DMS 273 (cell line): ENCODE measurements at regions not wholly inside any gene's neighbourhood (a gene's known extent, or its start where the extent isn't known, plus 50 kb on each side); places are given as distances from the start of the nearest gene placed in this dataset.

Source experiments
- DNase-seq: peaks from one replicate; lab custom pipeline; 2025; ENCODE audit not compliant: unreplicated experiment; lab: John Stamatoyannopoulos, UW

- DNase-seq = no peak
Measured at GRCh38 chr3:9301091-9301490, 51.6 kb upstream of the SRGAP3 start.

- DNase-seq = no peak
Measured at GRCh38 chr3:9301798-9302197, 52.4 kb upstream of the SRGAP3 start.

DNA sequence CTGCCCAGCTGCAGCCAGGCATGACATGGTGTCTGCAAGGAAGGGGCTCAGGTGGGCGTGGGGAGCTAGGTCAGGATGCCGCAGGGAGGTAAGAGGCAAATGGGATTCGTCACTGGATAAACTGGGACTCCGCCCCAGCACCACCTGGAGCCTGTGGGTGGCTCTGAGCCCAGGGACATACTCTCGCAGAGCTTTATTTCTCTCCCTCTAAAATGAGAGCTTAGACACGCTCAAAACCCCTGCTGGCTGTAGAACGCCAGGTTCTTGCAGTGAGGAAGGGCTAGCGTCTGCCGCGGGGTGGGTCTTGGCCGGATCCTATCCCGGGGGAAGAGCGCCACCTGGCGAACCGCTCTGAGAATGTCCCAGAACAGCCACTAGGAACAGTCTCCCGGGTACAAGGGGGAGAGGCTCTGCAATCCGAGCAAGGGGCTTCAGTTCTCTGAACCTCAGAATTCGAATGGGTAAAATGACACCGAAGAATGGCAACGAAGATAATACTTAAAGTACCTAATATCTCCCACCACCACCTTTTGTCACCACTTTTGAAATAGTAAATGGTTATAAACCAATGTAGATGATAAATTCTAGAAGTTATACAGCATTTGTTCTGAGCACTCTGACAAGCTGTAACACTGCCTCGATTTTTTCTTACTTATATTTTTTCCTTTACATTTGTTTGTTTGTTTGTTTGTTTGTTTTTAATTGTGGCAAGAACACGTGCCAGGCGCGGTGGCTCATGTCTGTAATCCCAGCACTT lies 53.2 kb upstream of the SRGAP3 start:
- peak; percentile 91 for DNase-seq

DNA sequence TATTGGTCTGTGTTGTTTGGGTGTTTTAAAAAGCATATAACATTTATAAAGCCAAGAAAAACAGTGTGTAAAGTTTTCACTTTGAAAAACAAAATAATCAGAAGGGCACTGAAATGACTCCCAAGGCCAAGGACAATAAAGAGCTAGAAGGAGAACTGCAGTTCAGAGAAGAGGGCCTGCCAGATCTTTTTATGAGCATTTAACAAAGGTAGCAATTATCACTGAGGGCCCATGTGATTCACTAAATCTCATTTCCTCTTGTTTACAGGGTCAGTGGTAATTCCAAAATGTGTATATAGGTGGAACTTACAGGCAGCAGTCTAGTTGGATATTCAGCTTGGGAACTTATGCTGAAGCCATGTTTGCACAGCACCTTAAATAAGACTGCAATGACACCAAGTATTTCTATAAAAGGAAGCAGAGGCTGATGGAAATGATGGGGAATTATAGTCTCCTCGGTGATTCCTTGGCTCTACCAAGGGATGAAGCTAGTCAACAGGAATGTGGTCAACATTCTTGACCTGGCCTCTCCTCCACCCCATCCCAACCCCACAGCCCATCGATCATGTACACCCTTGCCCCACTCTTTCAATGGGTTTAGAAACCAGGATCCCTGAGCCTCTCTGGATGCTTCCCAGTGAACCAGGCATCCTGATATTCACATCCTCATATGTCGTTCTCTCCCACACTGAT lies 54.4 kb upstream of the THUMPD3 start:
- no peak for DNase-seq

- DNase-seq = no peak
Measured at GRCh38 chr3:9310043-9310442, 52.8 kb upstream of the THUMPD3 start.

- DNase-seq = no peak
Measured at GRCh38 chr3:9311228-9311627, 51.6 kb upstream of the THUMPD3 start.
